Fibroblast of the conjunctiva (primary cell): ENCODE measurements at regions not wholly inside any gene's neighbourhood (a gene's known extent, or its start where the extent isn't known, plus 50 kb on each side); places are given as distances from the start of the nearest gene placed in this dataset.
"Not testable (repeated sequence)": the region's sequence is repeated elsewhere in the genome, so short reads cannot be mapped to it uniquely, and the experiment has no call there.

Source experiments
- DNase-seq: peaks from one replicate; pipeline ENCODE4 v3.0.0-alpha.2; 2010; ENCODE audit warnings: low read depth

GRCh38 chr2:83142934-83143333 lies 1316.1 kb downstream of the SUCLG1 start:
- no peak for DNase-seq

- DNase-seq: no peak
These were observed 1343.5 kb downstream of the SUCLG1 start for GRCh38 chr2:83115606-83116005.

GRCh38 chr2:83115155-83115554 lies 1343.9 kb downstream of the SUCLG1 start:
- DNase-seq: no peak

- no peak for DNase-seq
These were observed 1345.1 kb downstream of the SUCLG1 start for GRCh38 chr2:83113953-83114352.

GRCh38 chr2:83112858-83113257 lies 1346.2 kb downstream of the SUCLG1 start:
- DNase-seq: peak; percentile 20

- no peak for DNase-seq
These were observed 1349.8 kb downstream of the SUCLG1 start for GRCh38 chr2:83109284-83109683.

GRCh38 chr2:83106853-83107252 lies 1352.2 kb downstream of the SUCLG1 start:
- no peak for DNase-seq

- DNase-seq: no peak
These were observed 1354.9 kb downstream of the SUCLG1 start for GRCh38 chr2:83104202-83104601.

- DNase-seq: peak; percentile 57
These were observed 1355.5 kb downstream of the SUCLG1 start for GRCh38 chr2:83103613-83104012.

- not testable (repeated sequence) for DNase-seq
These were observed 1370.0 kb downstream of the SUCLG1 start for GRCh38 chr2:83089051-83089450.

- no peak for DNase-seq
These were observed 1373.2 kb downstream of the SUCLG1 start for GRCh38 chr2:83085869-83086268.

- DNase-seq: peak; percentile 49
These were observed 1377.0 kb downstream of the SUCLG1 start for GRCh38 chr2:83081826-83082690.

GRCh38 chr2:83079007-83079406 lies 1380.1 kb downstream of the SUCLG1 start:
- no peak for DNase-seq

- DNase-seq: no peak
These were observed 1386.3 kb downstream of the SUCLG1 start for GRCh38 chr2:83072767-83073166.

GRCh38 chr2:83071914-83072313 lies 1387.2 kb downstream of the SUCLG1 start:
- DNase-seq: no peak

GRCh38 chr2:83071352-83071751 lies 1387.7 kb downstream of the SUCLG1 start:
- DNase-seq: no peak

GRCh38 chr2:83069724-83070123 lies 1389.4 kb downstream of the SUCLG1 start:
- no peak for DNase-seq

GRCh38 chr2:83068714-83069113 lies 1390.4 kb downstream of the SUCLG1 start:
- no peak for DNase-seq

- DNase-seq: no peak
These were observed 1391.1 kb downstream of the SUCLG1 start for GRCh38 chr2:83067947-83068346.

- DNase-seq: no peak
These were observed 1395.1 kb downstream of the SUCLG1 start for GRCh38 chr2:83063933-83064332.

GRCh38 chr2:83063511-83063910 lies 1395.6 kb downstream of the SUCLG1 start:
- DNase-seq: no peak

GRCh38 chr2:83058683-83059082 lies 1400.4 kb downstream of the SUCLG1 start:
- no peak for DNase-seq

GRCh38 chr2:83055376-83056010 lies 1403.6 kb downstream of the SUCLG1 start:
- peak; percentile 39 for DNase-seq

- no peak for DNase-seq
These were observed 1404.3 kb downstream of the SUCLG1 start for GRCh38 chr2:83054751-83055150.
